Fibroblast of upper back skin (primary cell): ENCODE measurements at regions not wholly inside any gene's neighbourhood (a gene's known extent, or its start where the extent isn't known, plus 50 kb on each side); places are given as distances from the start of the nearest gene placed in this dataset.
"Not testable (repeated sequence)": the region's sequence is repeated elsewhere in the genome, so short reads cannot be mapped to it uniquely, and the experiment has no call there.

Experiments used
- DNase-seq: peaks from one replicate; pipeline ENCODE4 v3.0.0-alpha.2; 2013

DNA sequence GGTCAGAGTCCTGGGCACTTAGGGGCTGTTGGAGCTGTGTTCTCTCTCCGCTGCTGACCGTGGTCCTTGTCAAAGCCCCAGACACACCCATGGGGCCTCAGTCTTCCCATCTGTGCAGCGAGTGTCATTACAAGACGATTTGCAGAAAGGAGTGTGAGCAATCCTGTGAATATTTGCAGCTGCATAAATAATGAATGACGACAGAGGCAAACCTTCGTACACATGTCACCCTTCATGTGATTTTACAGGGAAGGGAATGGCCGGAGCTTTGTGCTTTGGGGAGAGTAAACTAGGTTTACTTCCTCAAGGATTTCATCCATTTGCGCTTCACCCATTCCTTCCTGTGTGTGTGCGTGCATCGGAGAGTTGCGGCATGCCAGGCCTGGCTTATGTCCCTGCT lies 370.8 kb upstream of the SOX1 start:
- not testable (repeated sequence) for DNase-seq

DNA sequence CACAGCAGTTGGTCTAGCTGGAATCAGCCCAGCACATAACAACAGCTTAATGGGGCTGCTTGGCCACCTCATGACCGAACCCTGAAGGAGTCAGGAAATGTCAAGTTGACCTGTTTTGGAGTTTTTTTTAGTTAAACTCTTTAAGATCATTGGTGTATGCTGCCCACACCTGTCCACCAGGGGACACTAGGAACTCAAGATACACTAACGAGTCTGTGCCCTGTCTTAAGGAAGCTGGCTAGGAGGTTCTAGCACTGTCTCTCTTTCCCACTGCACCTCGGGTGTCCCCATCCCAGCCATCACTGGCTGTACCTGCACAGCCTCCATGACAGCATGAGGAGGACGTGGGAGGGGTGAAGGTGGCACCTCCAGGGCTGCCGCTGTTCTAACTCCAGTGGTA lies 364.9 kb upstream of the SOX1 start:
- DNase-seq, result not testable (repeated sequence)
